ENCODE measurements at regions not wholly inside any gene's neighbourhood (a gene's known extent, or its start where the extent isn't known, plus 50 kb on each side); places are given as distances from the start of the nearest gene placed in this dataset.

DNA sequence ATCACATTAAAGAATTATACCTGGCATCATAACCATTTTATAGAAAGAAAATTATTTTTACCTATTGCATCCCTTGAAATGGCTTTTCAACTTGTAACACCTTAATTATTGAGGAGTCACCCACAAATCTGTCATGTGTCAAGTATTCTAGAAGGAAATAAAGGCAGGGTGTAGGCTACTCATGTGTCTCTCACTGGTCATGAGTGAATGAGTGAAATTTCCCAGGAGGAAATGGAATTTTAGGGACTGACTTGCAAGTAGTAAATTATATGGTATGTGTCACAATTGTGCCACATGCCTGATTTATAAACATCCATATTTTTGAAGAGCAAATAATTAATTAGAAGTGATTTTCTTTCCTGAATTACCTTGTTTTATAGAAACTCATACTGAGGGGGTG is 310.5 kb upstream of the ADAMTS9 start:
- no peak for TF ChIP-seq POLR2AphosphoS5 (IDR thresholded peaks at IDR 0.05; ENCODE audit: low read depth)
- TF ChIP-seq, protein P1, sequence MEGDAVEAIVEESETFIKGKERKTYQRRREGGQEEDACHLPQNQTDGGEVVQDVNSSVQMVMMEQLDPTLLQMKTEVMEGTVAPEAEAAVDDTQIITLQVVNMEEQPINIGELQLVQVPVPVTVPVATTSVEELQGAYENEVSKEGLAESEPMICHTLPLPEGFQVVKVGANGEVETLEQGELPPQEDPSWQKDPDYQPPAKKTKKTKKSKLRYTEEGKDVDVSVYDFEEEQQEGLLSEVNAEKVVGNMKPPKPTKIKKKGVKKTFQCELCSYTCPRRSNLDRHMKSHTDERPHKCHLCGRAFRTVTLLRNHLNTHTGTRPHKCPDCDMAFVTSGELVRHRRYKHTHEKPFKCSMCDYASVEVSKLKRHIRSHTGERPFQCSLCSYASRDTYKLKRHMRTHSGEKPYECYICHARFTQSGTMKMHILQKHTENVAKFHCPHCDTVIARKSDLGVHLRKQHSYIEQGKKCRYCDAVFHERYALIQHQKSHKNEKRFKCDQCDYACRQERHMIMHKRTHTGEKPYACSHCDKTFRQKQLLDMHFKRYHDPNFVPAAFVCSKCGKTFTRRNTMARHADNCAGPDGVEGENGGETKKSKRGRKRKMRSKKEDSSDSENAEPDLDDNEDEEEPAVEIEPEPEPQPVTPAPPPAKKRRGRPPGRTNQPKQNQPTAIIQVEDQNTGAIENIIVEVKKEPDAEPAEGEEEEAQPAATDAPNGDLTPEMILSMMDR (IDR thresholded peaks at IDR 0.05; ENCODE audit: insufficient read depth, low read length) = no peak
- TF ChIP-seq, protein P2, sequence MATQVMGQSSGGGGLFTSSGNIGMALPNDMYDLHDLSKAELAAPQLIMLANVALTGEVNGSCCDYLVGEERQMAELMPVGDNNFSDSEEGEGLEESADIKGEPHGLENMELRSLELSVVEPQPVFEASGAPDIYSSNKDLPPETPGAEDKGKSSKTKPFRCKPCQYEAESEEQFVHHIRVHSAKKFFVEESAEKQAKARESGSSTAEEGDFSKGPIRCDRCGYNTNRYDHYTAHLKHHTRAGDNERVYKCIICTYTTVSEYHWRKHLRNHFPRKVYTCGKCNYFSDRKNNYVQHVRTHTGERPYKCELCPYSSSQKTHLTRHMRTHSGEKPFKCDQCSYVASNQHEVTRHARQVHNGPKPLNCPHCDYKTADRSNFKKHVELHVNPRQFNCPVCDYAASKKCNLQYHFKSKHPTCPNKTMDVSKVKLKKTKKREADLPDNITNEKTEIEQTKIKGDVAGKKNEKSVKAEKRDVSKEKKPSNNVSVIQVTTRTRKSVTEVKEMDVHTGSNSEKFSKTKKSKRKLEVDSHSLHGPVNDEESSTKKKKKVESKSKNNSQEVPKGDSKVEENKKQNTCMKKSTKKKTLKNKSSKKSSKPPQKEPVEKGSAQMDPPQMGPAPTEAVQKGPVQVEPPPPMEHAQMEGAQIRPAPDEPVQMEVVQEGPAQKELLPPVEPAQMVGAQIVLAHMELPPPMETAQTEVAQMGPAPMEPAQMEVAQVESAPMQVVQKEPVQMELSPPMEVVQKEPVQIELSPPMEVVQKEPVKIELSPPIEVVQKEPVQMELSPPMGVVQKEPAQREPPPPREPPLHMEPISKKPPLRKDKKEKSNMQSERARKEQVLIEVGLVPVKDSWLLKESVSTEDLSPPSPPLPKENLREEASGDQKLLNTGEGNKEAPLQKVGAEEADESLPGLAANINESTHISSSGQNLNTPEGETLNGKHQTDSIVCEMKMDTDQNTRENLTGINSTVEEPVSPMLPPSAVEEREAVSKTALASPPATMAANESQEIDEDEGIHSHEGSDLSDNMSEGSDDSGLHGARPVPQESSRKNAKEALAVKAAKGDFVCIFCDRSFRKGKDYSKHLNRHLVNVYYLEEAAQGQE (IDR thresholded peaks at IDR 0.05; ENCODE audit: insufficient replicate concordance, low read depth) = no peak
- no peak for TF ChIP-seq GABPA (IDR thresholded peaks at IDR 0.05; ENCODE audit: low read depth)
- TF ChIP-seq SPI1 (IDR thresholded peaks at IDR 0.05; ENCODE audit: borderline replicate concordance, low read depth) = no peak

Data from HL-60 (cell line).